ENCODE measurements at regions not wholly inside any gene's neighbourhood (a gene's known extent, or its start where the extent isn't known, plus 50 kb on each side); places are given as distances from the start of the nearest gene placed in this dataset.

- TF ChIP-seq FOXM1 (IDR thresholded peaks at IDR 0.05; ENCODE audit: low read depth, low read length) (no peak), MAX (IDR thresholded peaks at IDR 0.05; ENCODE audit: low read depth, low read length) (no peak), CTCF (IDR thresholded peaks at IDR 0.05 in 2 of 3, conservative IDR thresholded peaks at IDR 0.05 in 1 of 3; ENCODE audit: control insufficient read depth in 2 of 3, extremely low read depth in 1 of 3, insufficient read depth in 1 of 3, low read depth in 3 of 3, low read length in 3 of 3) (no peak), NR2C1 (IDR thresholded peaks at IDR 0.05) (no peak), RAD21 (IDR thresholded peaks at IDR 0.05; ENCODE audit: insufficient read depth, low read depth, low read length) (no peak)
Observed at GRCh38 chr2:13015532-13016320, 299.0 kb downstream of the TRIB2 start.
